ENCODE measurements at regions not wholly inside any gene's neighbourhood (a gene's known extent, or its start where the extent isn't known, plus 50 kb on each side); places are given as distances from the start of the nearest gene placed in this dataset.

DNA sequence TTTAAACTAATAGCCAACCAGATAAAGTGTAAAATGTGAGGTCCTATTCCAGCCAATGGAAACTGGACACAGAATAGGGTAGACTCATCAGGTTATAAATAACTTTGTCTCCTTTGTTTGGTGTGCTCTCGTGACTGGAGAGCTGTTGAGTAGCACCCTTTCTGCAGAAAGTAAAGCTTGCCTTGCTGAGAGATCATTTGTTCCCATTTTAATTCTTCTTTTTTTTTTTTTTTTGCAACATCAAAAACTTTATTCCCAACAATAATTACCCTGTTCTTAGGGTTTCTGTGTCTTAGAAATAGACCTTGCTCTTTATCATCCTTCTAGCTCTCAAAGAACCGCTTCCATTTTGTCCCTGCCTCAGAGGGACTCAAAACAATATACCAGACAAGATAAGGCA, 220.4 kb downstream of the FAM76B start:
- no peak overlapping the region for H3T11ph ChIP-seq (ENCODE audit: low read length)
- H3K18ac ChIP-seq (ENCODE audit: insufficient read length, low read depth, low read length), result no peak overlapping the region
- H3K23me2 ChIP-seq (ENCODE audit: insufficient read length, low read depth, low read length, poor library complexity, severe bottlenecking), result no peaks in the 10 kb centered on the region
- Mint-ChIP-seq H3K36me3 (ENCODE audit: insufficient read depth in 1 of 3, low read depth in 3 of 3) (peaks cover 8 to 17% (median 16%) of the 10 kb centered on the region in 3 experiments), H3K4me3 (no peak overlapping the region), H3K27me3 (ENCODE audit: low read depth) (no peaks in the 10 kb centered on the region; the same call in 1 of the 2 replicates), H3K9me3 (peaks cover 15% of the 10 kb centered on the region in 2 experiments; a peak in 4 of 5 replicates), H3K27ac (no peak overlapping the region), H3K4me1 (peaks cover 7 to 9% of the 10 kb centered on the region in 2 experiments; a peak in 3 of 4 replicates)
- WGBS (ENCODE audit: extremely low coverage, insufficient read length, low lambda C conversion rate), result no CpG with 5 or more reads among the region's 2 CpGs
- H3K27me3 ChIP-seq (ENCODE audit: insufficient read depth, low read length), result no peaks in the 10 kb centered on the region
- DNase-seq, result no peak
- no peak overlapping the region for H3K23ac ChIP-seq (ENCODE audit: insufficient read length, low read depth, low read length)
- no peaks in the 10 kb centered on the region for H3K9me3 ChIP-seq (ENCODE audit: control insufficient read depth, low read depth, low read length)
- no peak overlapping the region for H3K56ac ChIP-seq (ENCODE audit: insufficient read length, low read depth, low read length)
- H2AK5ac ChIP-seq (ENCODE audit: insufficient read length, low read length), result no peak overlapping the region
- TF ChIP-seq CTCF (conservative IDR thresholded peaks at IDR 0.05), result no peak
- no peak overlapping the region for H2BK5ac ChIP-seq (ENCODE audit: insufficient read length, low read length)
- H3K4me2 ChIP-seq (ENCODE audit: insufficient read depth, insufficient read length, low read length), result no peak overlapping the region
- H3K79me2 ChIP-seq (ENCODE audit: insufficient read depth, low read length), result no peaks in the 10 kb centered on the region
- no peak overlapping the region for H3K9ac ChIP-seq (ENCODE audit: extremely low read depth, insufficient read length, low read length)
- no peak overlapping the region for H3K4ac ChIP-seq (ENCODE audit: low read depth, low read length)
- H2BK15ac ChIP-seq (ENCODE audit: low read depth, low read length), result no peak overlapping the region
- no peak overlapping the region for H2BK12ac ChIP-seq (ENCODE audit: insufficient read length, low read depth, low read length)
- H2BK120ac ChIP-seq (ENCODE audit: low read depth, low read length, poor library complexity, severe bottlenecking), result no peak overlapping the region
- no peak overlapping the region for H4K91ac ChIP-seq (ENCODE audit: insufficient read length, low read depth, low read length)
- no peak overlapping the region for H3K14ac ChIP-seq (ENCODE audit: insufficient read depth, low read length)
- no peak overlapping the region for H4K8ac ChIP-seq (replicated peaks; ENCODE audit: insufficient read length, low read depth, low read length)
- no peaks in the 10 kb centered on the region for H3K79me1 ChIP-seq (ENCODE audit: insufficient read depth, low read depth, low read length, poor library complexity, severe bottlenecking)
- H3K4me1 ChIP-seq (ENCODE audit: insufficient read depth, low read length), result no peaks in the 10 kb centered on the region
- H4K20me1 ChIP-seq (ENCODE audit: control insufficient read depth, insufficient read depth, insufficient read length), result no peaks in the 10 kb centered on the region
- H2BK20ac ChIP-seq (ENCODE audit: low read depth, low read length, poor library complexity, severe bottlenecking), result no peak overlapping the region
- no peak overlapping the region for H3K27ac ChIP-seq (ENCODE audit: insufficient read length, low read depth, low read length)
- H2AFZ ChIP-seq (ENCODE audit: low read length), result no peak overlapping the region
- H4K5ac ChIP-seq (ENCODE audit: insufficient read length, low read depth, low read length), result no peak overlapping the region
